ENCODE measurements at regions not wholly inside any gene's neighbourhood (a gene's known extent, or its start where the extent isn't known, plus 50 kb on each side); places are given as distances from the start of the nearest gene placed in this dataset.
A peak's percentile ranks its signal among the peaks of the same experiment; 100 is the strongest.

- CTCF ChIA-PET: interaction anchor here (1.5 kb wide), 1 partner anchor 37 kb away, joined by 3 read pairs; no protein-coding TSS in a partner anchor
- Mint-ChIP-seq H3K27ac (ENCODE audit: low read depth, unreplicated experiment) (peak overlapping the region; percentile 61), H3K9me3 (ENCODE audit: unreplicated experiment) (no peaks in the 10 kb centered on the region), H3K36me3 (ENCODE audit: insufficient read depth, unreplicated experiment) (peaks cover 12% of the 10 kb centered on the region), H3K4me1 (ENCODE audit: insufficient read depth, unreplicated experiment) (peaks cover 20% of the 10 kb centered on the region), H3K4me3 (ENCODE audit: unreplicated experiment) (no peak overlapping the region), H3K27me3 (ENCODE audit: insufficient read depth, unreplicated experiment) (no peaks in the 10 kb centered on the region)
- peak; percentile 87 for DNase-seq (ENCODE audit: unreplicated experiment)
- POLR2A ChIA-PET: interaction anchor here (0.8 to 1.5 kb wide), 4 partner anchors 11 to 44 kb away, joined by 3 to 5 read pairs (median 5); no protein-coding TSS in a partner anchor
- BruUV-seq (replicated peaks): no TSS peak
- no peak for TF ChIP-seq CTCF (IDR thresholded peaks at IDR 0.05; ENCODE audit: unreplicated experiment)
- intact Hi-C loops (cut with micrococcal nuclease): loop anchor here (10.0 kb wide), 1 partner anchor 123 kb away; no protein-coding TSS in a partner anchor
Observed at GRCh38 chr15:62647202-62647842, 395.2 kb upstream of the TPM1 start.

GRCh38 chr15:62647843-62648505 lies 394.6 kb upstream of the TPM1 start:
- intact Hi-C loops (cut with micrococcal nuclease): loop anchor here (10.0 kb wide), 1 partner anchor 123 kb away; no protein-coding TSS in a partner anchor
- ChIA-PET CTCF (no interaction called here), POLR2A (interaction anchor here (0.8 to 1.5 kb wide), 3 partner anchors 11 to 44 kb away, joined by 5 read pairs; no protein-coding TSS in a partner anchor)
- H3K4me3 Mint-ChIP-seq (ENCODE audit: unreplicated experiment): no peak overlapping the region
- no peaks in the 10 kb centered on the region for H3K27me3 Mint-ChIP-seq (ENCODE audit: insufficient read depth, unreplicated experiment)
- H3K27ac Mint-ChIP-seq (ENCODE audit: low read depth, unreplicated experiment): no peak overlapping the region
- no peak for TF ChIP-seq CTCF (IDR thresholded peaks at IDR 0.05; ENCODE audit: unreplicated experiment)
- H3K36me3 Mint-ChIP-seq (ENCODE audit: insufficient read depth, unreplicated experiment): peaks cover 19% of the 10 kb centered on the region
- no peak for DNase-seq (ENCODE audit: unreplicated experiment)
- no TSS peak for BruUV-seq (replicated peaks)
- H3K9me3 Mint-ChIP-seq (ENCODE audit: unreplicated experiment): no peaks in the 10 kb centered on the region
- H3K4me1 Mint-ChIP-seq (ENCODE audit: insufficient read depth, unreplicated experiment): peaks cover 20% of the 10 kb centered on the region

GRCh38 chr15:62648954-62649353 lies 393.6 kb upstream of the TPM1 start:
- TF ChIP-seq CTCF (IDR thresholded peaks at IDR 0.05; ENCODE audit: unreplicated experiment): peak; percentile 40
- H3K4me3 Mint-ChIP-seq (ENCODE audit: unreplicated experiment): no peak overlapping the region
- peak; percentile 54 for DNase-seq (ENCODE audit: unreplicated experiment)
- intact Hi-C loops (cut with micrococcal nuclease): loop anchor here (10.0 kb wide), 1 partner anchor 124 kb away; no protein-coding TSS in a partner anchor
- H3K36me3 Mint-ChIP-seq (ENCODE audit: insufficient read depth, unreplicated experiment): peaks cover 24% of the 10 kb centered on the region
- H3K4me1 Mint-ChIP-seq (ENCODE audit: insufficient read depth, unreplicated experiment): peaks cover 20% of the 10 kb centered on the region
- ChIA-PET CTCF (interaction anchor here (0.6 to 0.9 kb wide), 4 partner anchors 31 to 1234 kb away, joined by 3 read pairs; no protein-coding TSS in a partner anchor), POLR2A (interaction anchor here (0.6 to 1.1 kb wide), 3 partner anchors 8 to 123 kb away, joined by 3 read pairs; no protein-coding TSS in a partner anchor)
- no peaks in the 10 kb centered on the region for H3K9me3 Mint-ChIP-seq (ENCODE audit: unreplicated experiment)
- H3K27me3 Mint-ChIP-seq (ENCODE audit: insufficient read depth, unreplicated experiment): no peaks in the 10 kb centered on the region
- BruUV-seq (replicated peaks): no TSS peak
- H3K27ac Mint-ChIP-seq (ENCODE audit: low read depth, unreplicated experiment): no peak overlapping the region

- Mint-ChIP-seq H3K9me3 (ENCODE audit: unreplicated experiment) (no peaks in the 10 kb centered on the region), H3K27ac (ENCODE audit: low read depth, unreplicated experiment) (no peak overlapping the region), H3K4me1 (ENCODE audit: insufficient read depth, unreplicated experiment) (peaks cover 13% of the 10 kb centered on the region), H3K27me3 (ENCODE audit: insufficient read depth, unreplicated experiment) (no peaks in the 10 kb centered on the region), H3K36me3 (ENCODE audit: insufficient read depth, unreplicated experiment) (peaks cover 24% of the 10 kb centered on the region), H3K4me3 (ENCODE audit: unreplicated experiment) (no peak overlapping the region)
- POLR2A ChIA-PET: interaction anchor here (0.6 to 1.1 kb wide), 3 partner anchors 7 to 122 kb away, joined by 3 read pairs; no protein-coding TSS in a partner anchor
- BruUV-seq (replicated peaks): no TSS peak
- intact Hi-C loops (cut with micrococcal nuclease): loop anchor here (10.0 kb wide), 1 partner anchor 125 kb away; no protein-coding TSS in a partner anchor
- DNase-seq (ENCODE audit: unreplicated experiment): no peak
- no peak for TF ChIP-seq CTCF (IDR thresholded peaks at IDR 0.05; ENCODE audit: unreplicated experiment)
- CTCF ChIA-PET: interaction anchor here (0.6 to 0.9 kb wide), 4 partner anchors 55 to 1233 kb away, joined by 3 read pairs; no protein-coding TSS in a partner anchor
Observed at GRCh38 chr15:62649793-62650420, 392.6 kb upstream of the TPM1 start.
